ENCODE measurements at regions not wholly inside any gene's neighbourhood (a gene's known extent, or its start where the extent isn't known, plus 50 kb on each side); places are given as distances from the start of the nearest gene placed in this dataset.

GRCh38 chrX:18075603-18076002 is 145.1 kb downstream of the BEND2 start:
- TF ChIP-seq EZH2 (IDR thresholded peaks at IDR 0.05) (no peak), POLR2AphosphoS5 (IDR thresholded peaks at IDR 0.05; ENCODE audit: borderline replicate concordance, low read depth, low read length) (no peak)
